IPS DF 6.9 (cell line): ENCODE measurements at regions not wholly inside any gene's neighbourhood (a gene's known extent, or its start where the extent isn't known, plus 50 kb on each side); places are given as distances from the start of the nearest gene placed in this dataset.
"Not testable (repeated sequence)": the region's sequence is repeated elsewhere in the genome, so short reads cannot be mapped to it uniquely, and the experiment has no call there.

Source experiments
- DNase-seq: peaks from one replicate; pipeline ENCODE4 v3.0.0-alpha.2; 2013; ENCODE audit warnings: low read depth, low spot score
- H3K27ac ChIP-seq: one replicate; pipeline ENCODE4 v1.5.1; 2013; ENCODE audit warnings: low read length, control low read depth
- H3K27me3 ChIP-seq: 2 replicates; pipeline ENCODE4 v1.6.1; 2013; ENCODE audit warnings: mild to moderate bottlenecking, low read length; ENCODE audit not compliant: control insufficient read depth, insufficient read depth
- H3K36me3 ChIP-seq: 2 replicates; pipeline ENCODE4 v1.6.1; 2013; ENCODE audit warnings: low read length; ENCODE audit not compliant: control insufficient read depth, insufficient read depth
- H3K4me1 ChIP-seq: 2 replicates; pipeline ENCODE4 v1.6.1; 2013; ENCODE audit warnings: low read length; ENCODE audit not compliant: control insufficient read depth, insufficient read depth
- H3K4me3 ChIP-seq: 2 replicates; pipeline ENCODE4 v1.5.1; 2013; ENCODE audit warnings: mild to moderate bottlenecking, low read length
- H3K9me3 ChIP-seq: 2 replicates; pipeline ENCODE4 v1.6.1; 2013; ENCODE audit warnings: low read length, inconsistent platforms; ENCODE audit not compliant: control insufficient read depth, insufficient read depth
- WGBS: extraction: QIAGEN DNeasy Blood & Tissue Kit; methylation state at CpG from one replicate; pipeline ENCODE4 v1.1.7; 2013; ENCODE audit warnings: mixed read lengths, missing lambda C conversion rate; ENCODE audit not compliant: insufficient read length, insufficient coverage; 5-methylcytosine and 5-hydroxymethylcytosine counted together

DNA sequence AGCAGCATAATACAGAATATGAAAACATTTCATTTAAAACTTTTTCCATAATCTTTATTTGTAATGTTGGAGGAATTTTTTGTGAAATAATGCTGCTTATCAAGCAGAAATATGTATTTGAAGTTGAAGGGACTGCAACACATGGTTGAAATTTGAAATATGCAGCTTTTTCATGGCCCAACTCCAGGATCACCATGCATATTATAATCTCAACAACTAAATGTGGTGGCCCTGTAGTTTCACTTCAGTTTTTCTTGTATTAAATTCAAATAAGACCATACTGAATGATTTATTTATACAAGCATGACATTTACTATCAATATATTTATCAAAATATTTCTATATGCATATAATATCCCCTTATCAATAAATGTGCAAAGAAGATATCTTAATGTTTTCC, 157.7 kb upstream of the LHX8 start:
- H3K4me1 ChIP-seq: no peaks in the 10 kb centered on the region
- no peak for DNase-seq
- no peak overlapping the region for H3K27ac ChIP-seq
- H3K9me3 ChIP-seq: no peaks in the 10 kb centered on the region
- H3K4me3 ChIP-seq: no peak overlapping the region
- no peaks in the 10 kb centered on the region for H3K27me3 ChIP-seq
- no peaks in the 10 kb centered on the region for H3K36me3 ChIP-seq

- no CpG with 5 or more reads among the region's 1 CpG for WGBS
- H3K36me3 ChIP-seq, H3K27ac ChIP-seq, DNase-seq, H3K4me1 ChIP-seq, H3K27me3 ChIP-seq, H3K4me3 ChIP-seq, H3K9me3 ChIP-seq: not testable (repeated sequence)
These were observed 141.7 kb upstream of the LHX8 start for GRCh38 chr1:74992448-74992847.

- no peak for DNase-seq
- Histone ChIP-seq H3K4me3 (no peak overlapping the region), H3K27ac (no peak overlapping the region), H3K36me3 (no peaks in the 10 kb centered on the region), H3K27me3 (no peaks in the 10 kb centered on the region), H3K4me1 (no peaks in the 10 kb centered on the region), H3K9me3 (no peaks in the 10 kb centered on the region)
- WGBS: no CpG with 5 or more reads among the region's 1 CpG
These were observed 138.4 kb upstream of the LHX8 start for GRCh38 chr1:74995821-74996220.

- Histone ChIP-seq H3K9me3 (no peaks in the 10 kb centered on the region), H3K27me3 (no peaks in the 10 kb centered on the region), H3K36me3 (no peaks in the 10 kb centered on the region), H3K4me3 (no peak overlapping the region), H3K4me1 (no peaks in the 10 kb centered on the region), H3K27ac (no peak overlapping the region)
- DNase-seq: no peak
- WGBS: no CpG with 5 or more reads among the region's 2 CpGs
These were observed 123.6 kb upstream of the LHX8 start for GRCh38 chr1:75010547-75010946.

DNA sequence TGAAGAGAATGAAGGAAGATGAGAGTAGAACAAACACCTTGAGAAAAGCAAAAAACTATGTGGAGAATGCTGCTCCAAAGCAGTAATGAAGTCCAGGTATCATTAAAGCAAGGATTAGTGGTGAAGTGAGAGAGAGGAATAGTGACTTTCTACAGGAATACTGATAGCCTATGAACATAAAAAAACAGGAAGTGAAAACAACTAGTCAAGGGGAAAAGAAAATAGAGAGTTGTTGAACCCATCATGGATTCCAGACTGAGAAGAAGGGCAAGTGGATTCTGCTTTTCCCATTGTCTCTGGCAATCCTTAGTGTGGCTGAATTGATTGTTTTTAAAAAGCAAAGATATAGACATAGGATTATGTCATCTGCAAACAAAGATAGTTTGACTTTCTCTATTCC, 119.9 kb upstream of the LHX8 start:
- DNase-seq: no peak
- H3K27me3 ChIP-seq: no peaks in the 10 kb centered on the region
- no peak overlapping the region for H3K4me3 ChIP-seq
- no peaks in the 10 kb centered on the region for H3K4me1 ChIP-seq
- no peaks in the 10 kb centered on the region for H3K9me3 ChIP-seq
- H3K36me3 ChIP-seq: no peaks in the 10 kb centered on the region
- no peak overlapping the region for H3K27ac ChIP-seq

DNA sequence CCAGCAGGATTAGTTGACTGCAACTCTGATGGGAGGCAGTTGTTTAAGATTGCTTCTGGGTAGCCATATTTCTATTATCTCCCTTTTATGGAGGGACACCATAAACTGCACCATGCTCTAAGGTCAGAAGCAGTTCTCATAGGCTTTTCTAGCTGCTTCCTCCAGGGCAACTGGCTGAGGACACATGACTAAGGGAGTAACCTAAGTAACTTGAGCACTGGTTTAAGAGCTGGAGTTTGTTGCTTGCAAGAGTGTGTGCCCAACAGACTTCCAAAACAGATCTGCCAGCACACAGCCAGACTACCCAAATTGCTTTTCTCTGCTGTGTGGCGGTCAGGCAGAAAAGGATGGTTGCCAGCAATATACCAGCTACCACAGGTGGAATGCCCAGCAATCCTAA, 111.2 kb upstream of the LHX8 start:
- H3K27ac ChIP-seq: no peak overlapping the region
- no peaks in the 10 kb centered on the region for H3K36me3 ChIP-seq
- no peaks in the 10 kb centered on the region for H3K27me3 ChIP-seq
- H3K4me1 ChIP-seq: no peaks in the 10 kb centered on the region
- no peaks in the 10 kb centered on the region for H3K9me3 ChIP-seq
- no CpG with 5 or more reads among the region's 1 CpG for WGBS
- H3K4me3 ChIP-seq: no peak overlapping the region
- DNase-seq: no peak

DNA sequence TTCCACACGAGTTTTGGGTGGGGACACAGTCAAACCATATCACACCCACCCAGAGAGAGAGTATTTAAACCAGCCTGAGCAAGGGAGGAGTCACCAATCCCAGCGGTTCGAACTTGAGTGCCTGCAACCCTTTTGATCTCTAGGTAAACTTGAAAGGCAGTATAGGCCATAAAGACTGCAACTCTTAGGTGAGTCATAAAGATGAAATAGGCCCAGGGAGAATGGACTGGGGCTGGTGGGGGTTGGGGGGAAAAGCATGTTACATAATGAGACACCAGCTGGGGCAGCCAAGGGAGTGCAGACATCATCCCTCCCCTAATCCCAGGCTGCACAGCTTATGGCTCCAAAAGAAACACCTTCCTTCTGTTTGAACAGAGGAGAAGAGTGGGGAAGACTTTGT, 99.8 kb upstream of the LHX8 start:
- WGBS: no CpG with 5 or more reads among the region's 3 CpGs
- Histone ChIP-seq H3K4me1 (no peaks in the 10 kb centered on the region), H3K27me3 (no peaks in the 10 kb centered on the region), H3K9me3 (no peaks in the 10 kb centered on the region), H3K4me3 (no peak overlapping the region), H3K27ac (no peak overlapping the region), H3K36me3 (no peaks in the 10 kb centered on the region)
- no peak for DNase-seq

GRCh38 chr1:75035536-75035935, 98.7 kb upstream of the LHX8 start:
- Histone ChIP-seq H3K27ac (no peak overlapping the region), H3K4me3 (no peak overlapping the region), H3K36me3 (no peaks in the 10 kb centered on the region), H3K4me1 (no peaks in the 10 kb centered on the region), H3K27me3 (no peaks in the 10 kb centered on the region), H3K9me3 (no peaks in the 10 kb centered on the region)
- no CpG with 5 or more reads among the region's 4 CpGs for WGBS
- no peak for DNase-seq

GRCh38 chr1:75053207-75053606, 81.0 kb upstream of the LHX8 start:
- WGBS: no CpG with 5 or more reads among the region's 2 CpGs
- Histone ChIP-seq H3K4me3 (no peak overlapping the region), H3K36me3 (no peaks in the 10 kb centered on the region), H3K27ac (no peak overlapping the region), H3K27me3 (no peaks in the 10 kb centered on the region), H3K4me1 (no peaks in the 10 kb centered on the region), H3K9me3 (no peaks in the 10 kb centered on the region)
- DNase-seq: no peak

DNA sequence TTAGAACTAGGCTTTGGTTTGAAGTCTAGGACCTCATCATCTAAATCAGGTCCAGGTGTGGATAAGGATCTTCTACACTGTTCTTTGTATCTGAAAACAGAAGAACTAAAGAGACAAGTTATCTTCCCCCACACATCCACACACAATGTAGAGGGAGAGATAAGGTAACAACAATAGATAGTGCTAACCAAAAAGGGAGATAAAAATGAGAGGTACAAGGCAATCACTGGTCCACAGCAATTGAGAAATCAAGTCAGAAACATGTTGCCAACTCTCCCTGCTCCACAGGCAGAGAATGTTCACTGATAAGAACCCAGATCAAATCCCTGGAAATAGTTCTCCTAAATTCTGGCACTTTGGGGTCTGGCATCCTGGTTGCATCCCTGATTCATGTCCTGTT, 75.8 kb upstream of the LHX8 start:
- H3K9me3 ChIP-seq: no peaks in the 10 kb centered on the region
- DNase-seq: no peak
- H3K4me3 ChIP-seq: no peak overlapping the region
- no peaks in the 10 kb centered on the region for H3K4me1 ChIP-seq
- H3K27me3 ChIP-seq: no peaks in the 10 kb centered on the region
- H3K36me3 ChIP-seq: no peaks in the 10 kb centered on the region
- no peak overlapping the region for H3K27ac ChIP-seq

GRCh38 chr1:75062111-75062510, 72.1 kb upstream of the LHX8 start:
- no peak for DNase-seq
- Histone ChIP-seq H3K4me1 (no peaks in the 10 kb centered on the region), H3K27ac (no peak overlapping the region), H3K27me3 (no peaks in the 10 kb centered on the region), H3K36me3 (no peaks in the 10 kb centered on the region), H3K4me3 (no peak overlapping the region), H3K9me3 (no peaks in the 10 kb centered on the region)
- WGBS: no CpG with 5 or more reads among the region's 1 CpG

DNA sequence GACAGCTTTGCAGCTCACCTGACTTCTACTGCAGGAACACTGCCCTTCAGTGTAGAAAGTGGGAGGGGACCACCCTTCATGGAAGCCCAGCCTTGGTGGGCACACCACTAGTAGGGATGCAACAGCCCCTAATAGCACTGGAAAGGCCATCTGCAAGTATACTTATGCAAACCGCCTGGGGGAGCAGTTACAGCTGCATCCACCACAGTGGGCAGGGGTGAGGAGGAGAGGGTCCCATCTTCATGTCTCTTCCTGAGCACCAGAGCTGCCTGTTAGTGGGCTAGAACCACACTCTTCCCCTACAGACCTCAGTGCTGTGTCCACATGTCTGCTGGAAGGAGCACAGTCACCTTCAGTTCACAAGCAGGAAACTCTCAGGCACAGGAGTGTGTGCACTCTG, 66.2 kb upstream of the LHX8 start:
- no peak overlapping the region for H3K4me3 ChIP-seq
- DNase-seq: no peak
- H3K4me1 ChIP-seq: no peaks in the 10 kb centered on the region
- no peaks in the 10 kb centered on the region for H3K27me3 ChIP-seq
- no peak overlapping the region for H3K27ac ChIP-seq
- no CpG with 5 or more reads among the region's 1 CpG for WGBS
- no peaks in the 10 kb centered on the region for H3K9me3 ChIP-seq
- no peaks in the 10 kb centered on the region for H3K36me3 ChIP-seq
